HUES48 (cell line): ENCODE measurements at regions not wholly inside any gene's neighbourhood (a gene's known extent, or its start where the extent isn't known, plus 50 kb on each side); places are given as distances from the start of the nearest gene placed in this dataset.
"Not testable (repeated sequence)": the region's sequence is repeated elsewhere in the genome, so short reads cannot be mapped to it uniquely, and the experiment has no call there.

Source experiments
- H3K27ac ChIP-seq: one replicate; pipeline ENCODE4 v1.7.0; 2013; ENCODE audit warnings: low read depth, low read length, inconsistent platforms
- H3K27me3 ChIP-seq: 2 replicates; pipeline ENCODE4 v1.6.1; 2013; ENCODE audit warnings: mild to moderate bottlenecking, low read length; ENCODE audit not compliant: control insufficient read depth, insufficient read depth
- H3K36me3 ChIP-seq: 2 replicates; pipeline ENCODE4 v1.6.1; 2013; ENCODE audit warnings: low read length; ENCODE audit not compliant: control insufficient read depth, insufficient read depth
- H3K4me1 ChIP-seq: 2 replicates; pipeline ENCODE4 v1.6.1; 2013; ENCODE audit warnings: mild to moderate bottlenecking, low read length; ENCODE audit not compliant: control insufficient read depth, insufficient read depth
- H3K4me3 ChIP-seq: 2 replicates; pipeline ENCODE4 v1.5.1; 2013; ENCODE audit warnings: mild to moderate bottlenecking, low read depth, low read length
- H3K9ac ChIP-seq: 2 replicates; pipeline ENCODE4 v1.6.1; 2013; ENCODE audit warnings: mild to moderate bottlenecking, low read depth, low read length, moderate library complexity
- H3K9me3 ChIP-seq: 2 replicates; pipeline ENCODE4 v1.6.1; 2013; ENCODE audit warnings: low read length; ENCODE audit not compliant: control insufficient read depth, insufficient read depth

DNA sequence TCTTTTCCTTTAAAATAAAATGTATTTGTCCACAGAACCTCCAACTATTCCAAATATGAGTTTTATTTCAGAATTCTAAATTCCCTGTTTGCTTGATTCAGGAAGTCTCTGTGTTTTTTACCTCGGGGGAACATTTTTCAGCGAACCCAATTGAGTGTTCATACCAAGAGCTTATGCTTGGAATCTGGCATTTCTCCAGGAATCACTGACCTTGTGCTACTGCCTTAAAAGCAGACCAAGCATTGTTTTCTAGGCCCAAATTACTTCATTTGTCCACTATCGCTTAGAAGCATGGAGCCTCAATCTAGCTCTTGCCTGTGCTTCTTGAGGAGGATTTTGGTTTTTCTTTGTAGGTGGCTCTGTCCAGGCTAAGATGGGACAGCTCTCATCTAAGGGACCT, 59.4 kb downstream of the EBLN1 start:
- no peak overlapping the region for H3K4me3 ChIP-seq
- no peak overlapping the region for H3K27ac ChIP-seq
- H3K27me3 ChIP-seq, result no peaks in the 10 kb centered on the region
- H3K9ac ChIP-seq, result no peak overlapping the region
- H3K9me3 ChIP-seq, result no peaks in the 10 kb centered on the region
- H3K4me1 ChIP-seq, result 0 out of 2 replicates have a peak, but pooled peaks cover 6% of the 10 kb centered on the region
- H3K36me3 ChIP-seq, result no peaks in the 10 kb centered on the region

DNA sequence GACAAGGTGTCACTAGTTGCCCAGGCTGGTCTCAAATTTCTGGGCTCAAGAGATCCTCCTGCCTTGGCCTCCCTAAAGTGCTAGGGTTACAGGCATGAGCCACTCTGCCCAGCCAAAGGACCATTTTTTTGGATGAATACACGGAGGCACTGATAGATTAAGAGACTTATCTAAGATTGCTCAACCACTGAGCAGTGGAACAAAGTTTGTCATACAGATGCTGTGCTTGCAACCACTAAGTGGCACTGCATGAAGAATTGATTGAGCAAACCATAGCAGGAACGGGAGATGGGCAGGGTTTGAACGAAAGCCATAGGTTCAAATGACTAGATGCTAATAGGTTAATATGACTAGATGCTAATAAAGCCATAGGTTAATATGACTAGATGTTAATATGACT, 61.1 kb downstream of the EBLN1 start:
- Histone ChIP-seq H3K36me3 (no peaks in the 10 kb centered on the region), H3K9me3 (no peaks in the 10 kb centered on the region), H3K4me3 (no peak overlapping the region), H3K4me1 (0 out of 2 replicates have a peak, but pooled peaks cover 6% of the 10 kb centered on the region), H3K27me3 (no peaks in the 10 kb centered on the region), H3K9ac (no peak overlapping the region), H3K27ac (no peak overlapping the region)

DNA sequence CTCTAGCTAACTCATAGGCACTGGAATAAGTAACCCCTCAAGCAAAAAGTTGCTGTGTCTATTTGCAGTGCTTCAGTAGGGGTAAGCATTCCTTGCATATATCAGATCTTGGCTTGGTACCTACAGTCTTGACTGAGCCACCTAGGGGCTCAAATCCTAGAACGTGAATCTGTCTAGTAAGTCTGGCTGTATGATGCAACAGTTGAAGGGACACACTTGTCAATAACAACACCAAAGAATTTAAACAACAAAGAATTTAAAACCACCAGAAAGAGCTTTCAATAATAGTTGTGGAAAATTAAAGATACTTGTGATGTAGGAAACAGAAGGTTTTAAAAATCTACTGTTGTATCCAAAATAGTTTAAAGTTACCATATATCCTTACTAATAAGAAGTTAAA, 65.4 kb downstream of the EBLN1 start:
- no peaks in the 10 kb centered on the region for H3K9me3 ChIP-seq
- H3K27me3 ChIP-seq, result no peaks in the 10 kb centered on the region
- H3K36me3 ChIP-seq, result no peaks in the 10 kb centered on the region
- no peak overlapping the region for H3K27ac ChIP-seq
- no peak overlapping the region for H3K9ac ChIP-seq
- no peaks in the 10 kb centered on the region for H3K4me1 ChIP-seq
- no peak overlapping the region for H3K4me3 ChIP-seq

- Histone ChIP-seq H3K36me3 (no peaks in the 10 kb centered on the region), H3K9me3 (no peaks in the 10 kb centered on the region), H3K4me1 (no peaks in the 10 kb centered on the region), H3K27ac (no peak overlapping the region), H3K27me3 (no peaks in the 10 kb centered on the region), H3K9ac (no peak overlapping the region), H3K4me3 (no peak overlapping the region)
These were observed 67.0 kb downstream of the EBLN1 start for GRCh38 chr10:22150842-22151241.

- no peak overlapping the region for H3K4me3 ChIP-seq
- no peak overlapping the region for H3K9ac ChIP-seq
- no peaks in the 10 kb centered on the region for H3K4me1 ChIP-seq
- no peaks in the 10 kb centered on the region for H3K27me3 ChIP-seq
- H3K36me3 ChIP-seq, result no peaks in the 10 kb centered on the region
- no peak overlapping the region for H3K27ac ChIP-seq
- no peaks in the 10 kb centered on the region for H3K9me3 ChIP-seq
These were observed 68.9 kb downstream of the EBLN1 start for GRCh38 chr10:22148961-22149360.

- H3K4me3 ChIP-seq, H3K9me3 ChIP-seq, H3K9ac ChIP-seq, H3K36me3 ChIP-seq, H3K4me1 ChIP-seq, H3K27ac ChIP-seq, H3K27me3 ChIP-seq: not testable (repeated sequence)
These were observed 71.9 kb downstream of the EBLN1 start for GRCh38 chr10:22145873-22146272.

GRCh38 chr10:22137542-22137941, 80.3 kb downstream of the EBLN1 start:
- Histone ChIP-seq H3K9me3 (no peaks in the 10 kb centered on the region), H3K27me3 (no peaks in the 10 kb centered on the region), H3K27ac (no peak overlapping the region), H3K9ac (no peak overlapping the region), H3K4me1 (peaks cover 6% of the 10 kb centered on the region; the same call in 1 of the 2 replicates), H3K36me3 (no peaks in the 10 kb centered on the region), H3K4me3 (no peak overlapping the region)

DNA sequence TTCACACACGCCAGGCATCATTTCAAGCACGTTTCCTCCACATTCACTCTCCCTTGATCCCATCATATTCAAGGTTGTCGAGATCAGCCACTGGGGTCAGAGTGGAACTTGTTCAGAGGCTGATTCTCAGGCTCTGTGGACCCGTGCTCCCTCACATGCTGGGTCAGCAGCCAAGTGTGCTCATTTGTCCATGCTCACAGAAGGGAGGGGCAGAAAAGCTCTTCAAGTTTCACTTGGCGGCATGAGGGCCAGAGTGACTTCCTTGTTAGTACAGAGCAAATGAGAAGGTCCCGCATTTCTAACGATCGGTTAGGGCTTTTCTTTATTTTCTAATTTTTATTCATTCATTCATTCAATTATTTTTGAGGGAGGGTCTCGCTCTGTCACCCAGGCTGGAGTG, 82.2 kb downstream of the EBLN1 start:
- H3K9ac ChIP-seq, result no peak overlapping the region
- H3K4me3 ChIP-seq, result no peak overlapping the region
- no peaks in the 10 kb centered on the region for H3K36me3 ChIP-seq
- no peaks in the 10 kb centered on the region for H3K9me3 ChIP-seq
- peaks cover 6% of the 10 kb centered on the region; the same call in 1 of the 2 replicates for H3K4me1 ChIP-seq
- no peaks in the 10 kb centered on the region for H3K27me3 ChIP-seq
- H3K27ac ChIP-seq, result no peak overlapping the region

- no peaks in the 10 kb centered on the region for H3K9me3 ChIP-seq
- H3K36me3 ChIP-seq, result no peaks in the 10 kb centered on the region
- H3K9ac ChIP-seq, result no peak overlapping the region
- no peak overlapping the region for H3K4me3 ChIP-seq
- H3K27me3 ChIP-seq, result no peaks in the 10 kb centered on the region
- H3K4me1 ChIP-seq, result peaks cover 6% of the 10 kb centered on the region; the same call in 1 of the 2 replicates
- no peak overlapping the region for H3K27ac ChIP-seq
These were observed 83.8 kb downstream of the EBLN1 start for GRCh38 chr10:22133749-22134624.

GRCh38 chr10:22130824-22131223, 87.0 kb downstream of the EBLN1 start:
- not testable (repeated sequence) for H3K27me3 ChIP-seq, H3K4me1 ChIP-seq, H3K27ac ChIP-seq, H3K4me3 ChIP-seq, H3K36me3 ChIP-seq, H3K9me3 ChIP-seq, H3K9ac ChIP-seq

DNA sequence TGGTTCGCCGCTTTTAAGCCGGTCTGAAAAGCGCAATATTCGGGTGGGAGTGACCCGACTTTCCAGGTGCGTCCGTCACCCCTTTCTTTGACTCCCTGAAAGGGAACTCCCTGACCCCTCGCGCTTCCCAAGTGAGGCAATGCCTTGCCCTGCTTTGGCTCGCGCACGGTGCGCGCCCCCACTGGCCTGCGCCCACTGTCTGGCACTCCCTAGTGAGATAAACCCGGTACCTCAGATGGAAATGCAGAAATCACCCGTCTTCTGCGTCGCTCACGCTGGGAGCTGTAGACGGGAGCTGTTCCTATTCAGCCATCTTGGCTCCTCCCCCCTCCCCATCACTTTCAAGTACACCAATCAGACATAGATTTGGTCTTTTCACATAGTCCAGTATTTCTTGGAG, 88.2 kb downstream of the EBLN1 start:
- not testable (repeated sequence) for H3K9me3 ChIP-seq, H3K36me3 ChIP-seq, H3K27ac ChIP-seq, H3K4me1 ChIP-seq, H3K9ac ChIP-seq, H3K4me3 ChIP-seq, H3K27me3 ChIP-seq
